GM21576 (cell line): ENCODE measurements at regions not wholly inside any gene's neighbourhood (a gene's known extent, or its start where the extent isn't known, plus 50 kb on each side); places are given as distances from the start of the nearest gene placed in this dataset.

Source experiments
- ATAC-seq: cut with Tn5 transposase; IDR thresholded peaks from one replicate; pipeline ENCODE4 v1.9.1; 2021; ENCODE audit warnings: mild to moderate bottlenecking, moderate library complexity; ENCODE audit not compliant: unreplicated experiment

DNA sequence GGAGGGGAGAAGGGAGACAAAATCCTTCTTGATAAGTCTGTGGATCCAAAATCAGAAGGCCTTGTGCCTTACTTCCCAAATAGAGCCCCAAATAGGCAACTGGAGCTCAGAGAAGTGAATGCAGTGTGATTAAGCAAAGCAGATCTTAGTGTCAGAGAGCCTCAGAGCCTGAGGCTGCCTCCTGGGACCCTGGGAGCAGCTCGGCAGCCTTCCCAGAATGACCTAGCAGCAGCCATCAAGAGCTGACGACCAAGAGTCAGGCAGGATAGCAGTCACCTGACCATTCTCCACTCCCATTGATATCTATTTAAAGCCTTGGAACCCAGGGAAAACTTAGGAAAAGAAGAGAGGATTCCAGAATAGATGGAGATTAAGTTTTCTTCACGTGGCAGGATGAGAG is 78.0 kb upstream of the SMYD2 start:
- no peak for ATAC-seq

DNA sequence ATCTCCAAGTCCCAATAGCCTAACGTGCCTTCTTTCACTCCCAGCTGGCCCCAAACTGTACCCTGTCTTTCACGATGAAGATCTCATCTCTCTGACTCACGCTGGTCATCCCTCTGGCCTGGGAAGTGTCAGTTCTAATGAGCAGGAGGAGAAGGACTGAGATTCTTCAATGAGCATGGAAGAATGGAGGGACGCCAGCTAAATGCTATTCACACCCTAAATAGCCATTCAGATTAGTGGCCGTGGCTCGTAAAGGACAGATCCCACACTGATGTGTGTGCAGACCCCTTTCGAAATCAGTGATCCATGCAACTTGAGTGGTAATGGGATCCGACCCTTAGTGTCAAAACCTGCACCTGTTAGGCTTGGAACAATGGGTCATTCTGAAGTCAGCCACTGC is 75.9 kb upstream of the SMYD2 start:
- no peak for ATAC-seq

GRCh38 chr1:214208460-214208859 is 72.5 kb upstream of the SMYD2 start:
- no peak for ATAC-seq

DNA sequence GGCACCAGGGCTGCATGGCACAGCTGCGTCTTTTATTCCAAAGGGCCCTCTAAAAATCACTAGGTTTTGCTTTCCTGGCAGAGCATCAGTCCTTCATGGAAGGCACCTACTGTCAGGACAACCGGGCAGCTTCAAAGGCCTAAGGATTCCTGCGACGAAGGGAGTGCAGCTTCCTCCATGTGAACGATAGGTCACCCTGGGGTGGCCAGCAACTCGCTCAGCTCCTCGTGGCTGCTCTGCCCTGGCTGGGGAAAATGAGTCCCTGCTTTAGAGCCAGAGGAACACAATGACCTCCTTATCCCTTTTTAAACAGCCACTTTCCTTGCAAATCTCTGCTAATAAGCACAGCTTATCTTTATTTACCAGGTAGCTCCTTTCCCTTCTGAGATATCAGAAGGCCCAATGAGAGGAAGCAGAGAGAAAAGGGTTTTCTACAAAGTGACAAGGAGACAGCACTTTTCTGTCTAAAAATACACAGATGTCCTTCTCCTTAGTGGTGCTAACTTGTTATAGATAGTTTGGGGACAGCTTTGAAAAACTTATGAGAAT is 71.6 kb upstream of the SMYD2 start:
- ATAC-seq = no peak

- no peak for ATAC-seq
Measured at GRCh38 chr1:214213136-214213535, 67.8 kb upstream of the SMYD2 start.

DNA sequence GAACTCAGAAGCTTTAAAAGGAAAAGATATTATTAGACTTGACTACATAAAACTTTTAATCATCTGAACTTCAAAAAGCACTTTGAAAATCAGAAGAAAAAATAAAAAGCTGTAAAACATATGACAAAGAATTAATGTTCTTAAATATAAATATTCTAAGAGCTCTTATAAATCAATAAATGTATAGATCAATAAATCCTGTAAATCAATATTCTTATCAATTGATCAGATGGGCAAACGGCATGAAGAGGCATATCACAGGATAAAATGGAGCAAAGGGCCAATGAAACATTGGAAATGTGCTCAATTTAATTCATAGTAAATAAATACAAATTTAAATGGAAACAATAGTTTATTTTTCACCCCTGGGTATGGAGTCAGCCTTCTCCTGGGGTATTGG is 66.1 kb upstream of the SMYD2 start:
- no peak for ATAC-seq

DNA sequence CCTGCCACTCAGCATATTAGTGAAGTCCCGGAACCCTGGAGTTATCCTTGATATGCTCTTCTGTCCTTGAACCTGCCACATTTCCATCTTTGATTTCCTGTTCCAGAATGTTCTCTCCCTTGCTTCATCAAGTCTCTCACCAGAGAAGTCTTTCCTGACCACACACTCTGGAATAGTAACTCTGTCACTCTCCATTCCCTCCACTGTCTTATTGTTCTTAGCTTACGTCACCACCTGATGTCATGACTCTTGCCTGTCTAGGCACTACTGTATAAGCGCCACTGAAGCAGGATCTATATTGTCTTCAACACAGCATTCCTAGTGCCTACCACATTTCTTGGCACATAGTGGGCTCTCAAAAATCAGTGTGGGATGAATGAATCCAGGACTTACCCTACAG is 65.4 kb upstream of the SMYD2 start:
- ATAC-seq = no peak

DNA sequence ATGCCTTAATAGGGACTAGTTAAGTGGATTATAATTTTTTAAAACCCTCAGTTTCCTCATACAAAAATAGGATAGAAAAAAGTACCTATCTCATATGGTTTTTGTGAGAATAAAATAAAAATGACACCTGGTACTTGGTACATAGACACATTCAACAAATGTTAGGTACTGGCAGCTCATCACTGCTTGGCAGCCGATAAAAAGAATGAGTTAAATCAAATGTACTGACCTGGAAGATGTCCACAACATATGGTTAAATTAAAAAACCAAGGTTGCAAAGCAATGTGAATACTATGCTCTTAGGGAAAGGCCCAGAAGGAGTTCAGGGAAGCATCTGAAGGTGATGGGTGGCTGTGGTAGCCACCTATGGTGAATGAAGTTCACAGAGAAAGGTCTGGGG is 64.9 kb upstream of the SMYD2 start:
- no peak for ATAC-seq

DNA sequence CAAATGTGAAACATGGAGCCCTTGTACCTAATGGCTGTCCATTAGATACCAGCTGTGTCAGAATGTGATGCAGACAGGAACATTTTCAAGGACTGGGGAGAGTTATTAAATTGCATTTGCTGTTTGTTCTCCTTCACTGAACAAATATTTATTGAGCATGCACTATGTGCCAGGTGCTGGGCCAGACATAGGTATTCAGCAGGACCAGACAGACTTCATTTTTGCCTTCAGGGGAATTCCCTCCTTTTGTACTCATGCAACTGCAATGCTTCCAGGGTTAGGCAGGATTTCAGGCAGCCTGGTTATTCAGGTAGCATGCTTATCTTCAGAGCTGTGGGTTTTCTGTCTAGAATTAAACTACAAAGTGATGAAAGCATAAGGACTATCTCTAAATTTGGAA is 64.2 kb upstream of the SMYD2 start:
- ATAC-seq = no peak

- ATAC-seq = no peak
Measured at GRCh38 chr1:214219902-214220301, 61.1 kb upstream of the SMYD2 start.

- no peak for ATAC-seq
Measured at GRCh38 chr1:214220891-214221290, 60.1 kb upstream of the SMYD2 start.

DNA sequence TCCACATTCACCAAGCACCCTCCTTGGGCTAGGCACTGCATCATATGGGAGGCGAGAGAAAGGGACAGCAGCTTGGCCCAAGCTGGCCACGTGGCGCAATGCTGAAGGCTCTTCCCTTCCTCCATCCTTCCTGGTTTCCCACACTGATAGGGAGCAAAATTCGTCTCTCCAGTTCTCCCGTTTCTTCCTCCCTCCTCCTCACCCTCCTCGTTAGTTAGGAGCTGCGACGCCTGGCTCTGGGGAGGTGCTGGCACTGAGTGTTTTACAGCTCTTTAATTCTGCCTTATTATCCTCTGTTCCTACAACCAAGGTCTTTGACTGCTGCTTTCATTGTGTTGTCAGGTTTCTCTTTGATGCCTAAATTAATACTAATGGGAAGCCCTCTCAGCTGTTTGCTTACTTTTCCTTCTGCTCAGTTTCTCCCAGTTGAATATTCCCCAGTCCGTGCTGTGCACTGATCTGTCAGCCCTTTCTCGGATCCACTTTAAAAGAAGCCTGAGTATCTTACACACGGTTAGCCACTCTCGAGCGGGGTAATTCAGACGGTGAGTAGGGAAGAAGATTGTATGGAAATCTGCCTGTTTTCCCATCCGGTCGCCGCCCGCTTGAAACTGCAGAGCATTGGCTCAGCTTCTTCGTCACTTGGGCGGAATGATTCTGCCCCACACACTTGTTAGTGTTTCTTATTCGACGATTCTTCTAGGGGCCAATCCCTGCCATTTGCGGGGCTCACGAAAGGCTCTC is 56.2 kb upstream of the SMYD2 start:
- no peak for ATAC-seq

- ATAC-seq = no peak
Measured at GRCh38 chr1:214228976-214229375, 52.0 kb upstream of the SMYD2 start.

DNA sequence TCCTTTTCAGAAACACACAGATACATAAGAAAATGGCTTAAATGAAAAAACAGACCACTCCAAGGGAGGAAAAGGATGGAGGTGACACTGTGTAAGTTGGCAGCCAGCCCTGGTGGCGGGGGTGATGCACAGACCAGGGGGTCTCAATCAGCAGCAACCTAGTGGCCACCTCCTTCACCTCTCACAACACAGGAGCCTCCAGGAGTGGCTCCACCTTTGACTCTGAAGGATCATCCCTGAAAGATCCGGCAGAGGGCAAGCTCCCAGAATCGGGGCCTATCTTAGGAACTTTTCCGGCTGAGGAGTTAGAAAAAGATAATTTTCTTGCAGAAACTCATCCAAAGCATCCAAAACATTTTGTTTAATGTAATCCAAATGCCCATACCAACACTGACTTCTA is 51.2 kb upstream of the SMYD2 start:
- no peak for ATAC-seq
